ENCODE measurements at regions not wholly inside any gene's neighbourhood (a gene's known extent, or its start where the extent isn't known, plus 50 kb on each side); places are given as distances from the start of the nearest gene placed in this dataset.

- no peak overlapping the region for H3K27ac Mint-ChIP-seq (ENCODE audit: unreplicated experiment)
- Histone ChIP-seq H3K4me3 (ENCODE audit: low read depth, low read length) (no peak overlapping the region), H3K4me1 (peaks cover 31% of the 10 kb centered on the region; the same call in 1 of the 2 replicates), H3K9me3 (no peaks in the 10 kb centered on the region), H3K27me3 (replicated peaks; ENCODE audit: control insufficient read depth, insufficient read depth, low read length) (no peaks in the 10 kb centered on the region), H3K36me3 (ENCODE audit: control insufficient read depth, insufficient read depth, low read length) (no peaks in the 10 kb centered on the region)
- ChIA-PET POLR2A (interaction anchor here (0.8 kb wide), 1 partner anchor 53 kb away, joined by 3 read pairs; no protein-coding TSS in a partner anchor), CTCF (interaction anchor here (0.7 kb wide), 1 partner anchor 90 kb away, joined by 3 read pairs; no protein-coding TSS in a partner anchor)
- no TSS peak for BruUV-seq (replicated peaks)
- no peaks in the 10 kb centered on the region for H3K27me3 Mint-ChIP-seq (ENCODE audit: insufficient read depth, unreplicated experiment)
- H3K36me3 Mint-ChIP-seq (ENCODE audit: insufficient read depth, unreplicated experiment): no peaks in the 10 kb centered on the region
- intact Hi-C loops (cut with micrococcal nuclease; ENCODE audit: unreplicated experiment): loop anchor here (5.0 kb wide), 1 partner anchor 67 kb away; no protein-coding TSS in a partner anchor
- no peaks in the 10 kb centered on the region for H3K9me3 Mint-ChIP-seq (ENCODE audit: unreplicated experiment)
- TF ChIP-seq CTCF (IDR thresholded peaks at IDR 0.05; ENCODE audit: insufficient read depth in 1 of 2, low read depth in 1 of 2, low read length in 1 of 2, severe bottlenecking in 1 of 2, unreplicated experiment in 1 of 2): no peak
- H3K4me3 Mint-ChIP-seq (ENCODE audit: unreplicated experiment): peak overlapping the region; percentile 81
- no peak for DNase-seq
- peaks cover 11% of the 10 kb centered on the region for H3K4me1 Mint-ChIP-seq (ENCODE audit: low read depth, unreplicated experiment)
Measured at GRCh38 chr15:38074029-38074428, 139.6 kb downstream of the TMCO5A start.

- Histone ChIP-seq H3K4me3 (ENCODE audit: low read depth, low read length) (no peak overlapping the region), H3K4me1 (peaks cover 21% of the 10 kb centered on the region; the same call in 1 of the 2 replicates), H3K9me3 (no peaks in the 10 kb centered on the region), H3K36me3 (ENCODE audit: control insufficient read depth, insufficient read depth, low read length) (no peaks in the 10 kb centered on the region), H3K27me3 (replicated peaks; ENCODE audit: control insufficient read depth, insufficient read depth, low read length) (no peaks in the 10 kb centered on the region)
- no peak overlapping the region for H3K27ac Mint-ChIP-seq (ENCODE audit: unreplicated experiment)
- H3K9me3 Mint-ChIP-seq (ENCODE audit: unreplicated experiment): no peaks in the 10 kb centered on the region
- ChIA-PET POLR2A (no interaction called here), CTCF (no interaction called here)
- H3K4me3 Mint-ChIP-seq (ENCODE audit: unreplicated experiment): no peak overlapping the region
- DNase-seq: no peak
- H3K27me3 Mint-ChIP-seq (ENCODE audit: insufficient read depth, unreplicated experiment): no peaks in the 10 kb centered on the region
- TF ChIP-seq CTCF (IDR thresholded peaks at IDR 0.05; ENCODE audit: insufficient read depth in 1 of 2, low read depth in 1 of 2, low read length in 1 of 2, severe bottlenecking in 1 of 2, unreplicated experiment in 1 of 2): no peak
- H3K4me1 Mint-ChIP-seq (ENCODE audit: low read depth, unreplicated experiment): no peaks in the 10 kb centered on the region
- H3K36me3 Mint-ChIP-seq (ENCODE audit: insufficient read depth, unreplicated experiment): no peaks in the 10 kb centered on the region
- intact Hi-C loops (cut with micrococcal nuclease; ENCODE audit: unreplicated experiment): no loop called here
- BruUV-seq (replicated peaks): no TSS peak
Measured at GRCh38 chr15:38075466-38075865, 141.0 kb downstream of the TMCO5A start.

GRCh38 chr15:38076786-38077185 is 142.3 kb downstream of the TMCO5A start:
- Mint-ChIP-seq H3K4me1 (ENCODE audit: low read depth, unreplicated experiment) (no peaks in the 10 kb centered on the region), H3K27ac (ENCODE audit: unreplicated experiment) (no peak overlapping the region), H3K9me3 (ENCODE audit: unreplicated experiment) (no peaks in the 10 kb centered on the region), H3K27me3 (ENCODE audit: insufficient read depth, unreplicated experiment) (no peaks in the 10 kb centered on the region), H3K4me3 (ENCODE audit: unreplicated experiment) (no peak overlapping the region), H3K36me3 (ENCODE audit: insufficient read depth, unreplicated experiment) (no peaks in the 10 kb centered on the region)
- H3K27me3 ChIP-seq (replicated peaks; ENCODE audit: control insufficient read depth, insufficient read depth, low read length): no peaks in the 10 kb centered on the region
- intact Hi-C loops (cut with micrococcal nuclease; ENCODE audit: unreplicated experiment): no loop called here
- no peak overlapping the region for H3K4me3 ChIP-seq (ENCODE audit: low read depth, low read length)
- DNase-seq: no peak
- no TSS peak for BruUV-seq (replicated peaks)
- ChIA-PET CTCF (no interaction called here), POLR2A (interaction anchor here (0.7 kb wide), 1 partner anchor 107 kb away, joined by 4 read pairs; no protein-coding TSS in a partner anchor)
- no peaks in the 10 kb centered on the region for H3K36me3 ChIP-seq (ENCODE audit: control insufficient read depth, insufficient read depth, low read length)
- no peaks in the 10 kb centered on the region for H3K9me3 ChIP-seq
- peaks cover 15% of the 10 kb centered on the region; the same call in 1 of the 2 replicates for H3K4me1 ChIP-seq
- TF ChIP-seq CTCF (IDR thresholded peaks at IDR 0.05; ENCODE audit: insufficient read depth in 1 of 2, low read depth in 1 of 2, low read length in 1 of 2, severe bottlenecking in 1 of 2, unreplicated experiment in 1 of 2): no peak

Measured in Caco-2 (cell line).